LNCaP clone FGC (cell line): ENCODE measurements at regions not wholly inside any gene's neighbourhood (a gene's known extent, or its start where the extent isn't known, plus 50 kb on each side); places are given as distances from the start of the nearest gene placed in this dataset.

ENCODE experiments used
- DNase-seq: peaks from one replicate; pipeline ENCODE4 v3.0.0-alpha.2; 2011; ENCODE audit warnings: low read depth
- H3K4me3 ChIP-seq: 2 replicates; pipeline ENCODE4 v1.5.1; 2011; ENCODE audit warnings: mild to moderate bottlenecking, low read depth, low read length, control low read depth
- TF ChIP-seq, protein P1 (sequence below): IDR thresholded peaks from 2 replicates; pipeline ENCODE4 v1.5.1; 2012; ENCODE audit warnings: mild to moderate bottlenecking; ENCODE audit not compliant: control insufficient read depth, insufficient read depth; ENCODE audit errors: extremely low read depth

DNA sequence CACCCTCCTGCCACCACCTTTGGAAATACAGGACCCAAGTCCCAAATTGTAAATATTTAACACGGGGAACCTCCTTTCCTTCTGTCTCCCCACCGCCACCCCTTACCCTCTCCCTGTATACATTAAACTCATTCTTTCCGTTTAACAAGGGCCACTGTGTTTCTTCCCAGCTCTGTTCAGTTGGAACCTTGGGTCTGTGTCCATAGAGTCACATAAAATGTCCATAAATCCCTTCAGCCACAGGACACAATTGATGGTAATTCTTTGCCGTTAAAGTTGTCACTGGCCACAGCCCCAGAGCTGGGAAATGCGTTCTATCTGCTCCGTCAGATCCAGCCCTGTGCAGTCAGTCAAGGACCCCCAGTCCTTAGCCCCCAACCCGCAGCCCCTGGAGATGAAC lies 49.9 kb upstream of the FZD7 start:
- no peak overlapping the region for H3K4me3 ChIP-seq
- no peak for DNase-seq
- TF ChIP-seq, protein P1, sequence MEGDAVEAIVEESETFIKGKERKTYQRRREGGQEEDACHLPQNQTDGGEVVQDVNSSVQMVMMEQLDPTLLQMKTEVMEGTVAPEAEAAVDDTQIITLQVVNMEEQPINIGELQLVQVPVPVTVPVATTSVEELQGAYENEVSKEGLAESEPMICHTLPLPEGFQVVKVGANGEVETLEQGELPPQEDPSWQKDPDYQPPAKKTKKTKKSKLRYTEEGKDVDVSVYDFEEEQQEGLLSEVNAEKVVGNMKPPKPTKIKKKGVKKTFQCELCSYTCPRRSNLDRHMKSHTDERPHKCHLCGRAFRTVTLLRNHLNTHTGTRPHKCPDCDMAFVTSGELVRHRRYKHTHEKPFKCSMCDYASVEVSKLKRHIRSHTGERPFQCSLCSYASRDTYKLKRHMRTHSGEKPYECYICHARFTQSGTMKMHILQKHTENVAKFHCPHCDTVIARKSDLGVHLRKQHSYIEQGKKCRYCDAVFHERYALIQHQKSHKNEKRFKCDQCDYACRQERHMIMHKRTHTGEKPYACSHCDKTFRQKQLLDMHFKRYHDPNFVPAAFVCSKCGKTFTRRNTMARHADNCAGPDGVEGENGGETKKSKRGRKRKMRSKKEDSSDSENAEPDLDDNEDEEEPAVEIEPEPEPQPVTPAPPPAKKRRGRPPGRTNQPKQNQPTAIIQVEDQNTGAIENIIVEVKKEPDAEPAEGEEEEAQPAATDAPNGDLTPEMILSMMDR, result no peak
